ENCODE measurements at regions not wholly inside any gene's neighbourhood (a gene's known extent, or its start where the extent isn't known, plus 50 kb on each side); places are given as distances from the start of the nearest gene placed in this dataset.

DNA sequence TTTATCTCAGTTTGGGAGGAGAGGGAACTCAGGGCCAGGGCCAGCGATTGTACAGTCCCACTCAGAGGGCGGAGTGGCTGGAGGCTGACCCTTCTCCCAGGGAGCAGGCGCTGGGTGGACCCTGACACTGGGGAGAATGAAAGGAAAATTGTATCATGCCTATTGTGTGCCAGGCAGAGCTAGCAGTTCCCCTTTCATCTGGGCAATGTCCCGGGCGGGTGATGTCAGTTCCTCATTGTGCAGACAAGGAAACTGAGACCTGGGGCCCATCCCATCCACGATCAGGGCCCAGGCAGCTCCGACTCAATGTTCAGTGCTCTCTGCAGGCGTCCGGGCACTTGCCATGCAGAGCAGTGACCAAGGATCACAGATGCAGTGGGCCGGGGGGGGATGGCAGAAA lies 101.9 kb upstream of the RTL1 start:
- no peak for TF ChIP-seq CTCF (IDR thresholded peaks at IDR 0.05; ENCODE audit: low read depth, low read length)
- no peak overlapping the region for H3K4me3 ChIP-seq (ENCODE audit: low read depth, low read length)
- in situ Hi-C loops (cut with HindIII; ENCODE audit: low sequenced_read_pairs) = no loop called here
- no peak for DNase-seq (ENCODE audit: low read depth, low spot score)

GRCh38 chr14:101006008-101006407 lies 102.5 kb upstream of the RTL1 start:
- no peak overlapping the region for H3K4me3 ChIP-seq (ENCODE audit: low read depth, low read length)
- DNase-seq (ENCODE audit: low read depth, low spot score) = no peak
- TF ChIP-seq CTCF (IDR thresholded peaks at IDR 0.05; ENCODE audit: low read depth, low read length) = no peak
- in situ Hi-C loops (cut with HindIII; ENCODE audit: low sequenced_read_pairs) = no loop called here

DNA sequence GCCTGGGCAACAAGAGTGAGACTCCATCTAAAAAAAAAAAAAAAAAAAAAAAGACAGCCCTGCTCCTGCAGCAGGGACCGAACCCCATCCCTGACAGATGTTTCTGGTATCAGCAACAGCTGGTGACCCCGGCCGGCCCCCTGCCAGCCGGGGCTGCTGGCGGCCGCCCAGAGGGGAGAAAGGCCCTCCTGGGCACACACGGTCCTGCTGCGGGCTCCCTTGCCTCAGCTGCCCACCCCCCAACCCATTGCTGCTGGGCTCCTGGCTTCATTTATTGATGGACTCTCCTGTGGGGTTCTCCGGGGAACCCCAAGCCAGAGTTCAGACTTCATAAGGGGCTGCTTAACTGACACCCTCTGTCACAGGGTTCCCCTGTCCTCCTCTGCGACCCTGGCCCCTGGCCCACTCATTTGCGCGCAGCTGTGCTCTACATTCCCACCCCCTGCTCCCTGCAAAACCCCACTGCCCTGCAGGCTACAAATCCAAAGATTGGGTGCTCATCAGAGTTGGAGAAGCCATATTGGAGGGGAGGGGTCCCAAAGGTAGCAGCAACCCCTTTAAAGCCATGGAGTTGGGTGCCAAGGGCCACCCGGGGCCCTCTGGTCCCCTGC lies 103.6 kb upstream of the RTL1 start:
- H3K4me3 ChIP-seq (ENCODE audit: low read depth, low read length) = no peak overlapping the region
- no peak for DNase-seq (ENCODE audit: low read depth, low spot score)
- in situ Hi-C loops (cut with HindIII; ENCODE audit: low sequenced_read_pairs) = no loop called here
- TF ChIP-seq CTCF (IDR thresholded peaks at IDR 0.05; ENCODE audit: low read depth, low read length) = no peak

- in situ Hi-C loops (cut with HindIII; ENCODE audit: low sequenced_read_pairs) = no loop called here
- no peak overlapping the region for H3K4me3 ChIP-seq (ENCODE audit: low read depth, low read length)
- no peak for DNase-seq (ENCODE audit: low read depth, low spot score)
- TF ChIP-seq CTCF (IDR thresholded peaks at IDR 0.05; ENCODE audit: low read depth, low read length) = no peak
These were observed 104.2 kb upstream of the RTL1 start for GRCh38 chr14:101007765-101008164.

- TF ChIP-seq CTCF (IDR thresholded peaks at IDR 0.05; ENCODE audit: low read depth, low read length) = no peak
- DNase-seq (ENCODE audit: low read depth, low spot score) = no peak
- no peak overlapping the region for H3K4me3 ChIP-seq (ENCODE audit: low read depth, low read length)
- in situ Hi-C loops (cut with HindIII; ENCODE audit: low sequenced_read_pairs) = no loop called here
These were observed 104.7 kb upstream of the RTL1 start for GRCh38 chr14:101008196-101008595.

GRCh38 chr14:101008631-101009336 lies 105.3 kb upstream of the RTL1 start:
- no peak for TF ChIP-seq CTCF (IDR thresholded peaks at IDR 0.05; ENCODE audit: low read depth, low read length)
- in situ Hi-C loops (cut with HindIII; ENCODE audit: low sequenced_read_pairs) = no loop called here
- no peak overlapping the region for H3K4me3 ChIP-seq (ENCODE audit: low read depth, low read length)
- DNase-seq (ENCODE audit: low read depth, low spot score) = no peak

All from astrocyte of the spinal cord (primary cell).